BE2C (cell line): ENCODE measurements at regions not wholly inside any gene's neighbourhood (a gene's known extent, or its start where the extent isn't known, plus 50 kb on each side); places are given as distances from the start of the nearest gene placed in this dataset.

Experiments
- DNase-seq: peaks from one replicate; pipeline ENCODE4 v3.0.0-alpha.2; 2020
- H3K27me3 ChIP-seq: fragments of 250-450 bp; sonication (Bioruptor Pico); 2 replicates; pipeline ENCODE4 v1.5.1; 2020; ENCODE audit warnings: mild to moderate bottlenecking
- H3K36me3 ChIP-seq: fragments of 250-450 bp; sonication (Bioruptor Pico); 2 replicates; pipeline ENCODE4 v1.5.1; 2020; ENCODE audit warnings: mild to moderate bottlenecking
- H3K4me1 ChIP-seq: fragments of 250-450 bp; sonication (Bioruptor Pico); 2 replicates; pipeline ENCODE4 v1.5.1; 2020
- H3K4me3 ChIP-seq: 2 replicates; pipeline ENCODE4 v1.5.1; 2011; ENCODE audit warnings: low read depth, low read length
- H3K9me3 ChIP-seq: fragments of 250-450 bp; sonication (Bioruptor Pico); 2 replicates; pipeline ENCODE4 v1.5.1; 2020
- TF ChIP-seq, protein P1 (sequence below): IDR thresholded peaks from 2 replicates; pipeline ENCODE4 v1.5.1; 2012; ENCODE audit warnings: mild to moderate bottlenecking, low read depth, low read length

DNA sequence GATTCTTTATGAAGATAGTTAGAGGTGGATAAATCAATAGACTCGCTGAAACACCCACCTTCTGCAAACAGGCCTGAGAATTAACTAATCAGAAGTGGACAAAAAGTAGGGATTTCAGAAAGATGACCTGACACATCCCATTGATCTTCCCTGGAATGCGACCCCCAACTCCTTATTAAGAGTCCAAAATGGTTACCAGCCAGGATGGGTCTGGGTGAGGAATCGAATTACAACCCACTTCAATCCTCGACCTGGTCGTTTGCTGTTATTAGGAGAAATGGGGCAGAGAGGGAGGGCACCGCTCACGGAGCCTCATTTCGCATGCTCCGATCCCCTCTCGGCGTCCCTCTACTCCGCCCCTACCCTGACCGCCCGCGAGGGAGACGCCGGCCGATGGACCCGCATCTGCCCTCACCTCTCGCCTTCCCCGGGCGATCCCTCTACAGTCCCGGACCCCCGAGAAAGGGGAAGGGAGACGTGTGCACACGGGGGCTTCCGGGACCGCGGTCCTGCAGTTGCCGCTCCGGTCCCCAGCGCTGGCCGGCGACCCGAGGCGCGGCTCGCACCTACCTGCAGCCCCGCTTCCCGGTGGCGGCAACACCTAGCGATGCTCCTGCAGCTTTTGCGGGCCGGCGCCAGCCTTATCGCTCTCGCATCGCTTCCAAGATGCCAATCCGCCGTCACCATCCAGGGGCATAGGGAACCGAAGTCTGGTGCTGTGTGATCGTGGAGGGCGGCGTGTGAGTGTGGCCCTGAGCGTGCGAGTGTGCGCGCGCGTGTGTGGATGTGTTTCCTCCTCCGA is 69.3 kb upstream of the USP15 start:
- TF ChIP-seq, protein P1, sequence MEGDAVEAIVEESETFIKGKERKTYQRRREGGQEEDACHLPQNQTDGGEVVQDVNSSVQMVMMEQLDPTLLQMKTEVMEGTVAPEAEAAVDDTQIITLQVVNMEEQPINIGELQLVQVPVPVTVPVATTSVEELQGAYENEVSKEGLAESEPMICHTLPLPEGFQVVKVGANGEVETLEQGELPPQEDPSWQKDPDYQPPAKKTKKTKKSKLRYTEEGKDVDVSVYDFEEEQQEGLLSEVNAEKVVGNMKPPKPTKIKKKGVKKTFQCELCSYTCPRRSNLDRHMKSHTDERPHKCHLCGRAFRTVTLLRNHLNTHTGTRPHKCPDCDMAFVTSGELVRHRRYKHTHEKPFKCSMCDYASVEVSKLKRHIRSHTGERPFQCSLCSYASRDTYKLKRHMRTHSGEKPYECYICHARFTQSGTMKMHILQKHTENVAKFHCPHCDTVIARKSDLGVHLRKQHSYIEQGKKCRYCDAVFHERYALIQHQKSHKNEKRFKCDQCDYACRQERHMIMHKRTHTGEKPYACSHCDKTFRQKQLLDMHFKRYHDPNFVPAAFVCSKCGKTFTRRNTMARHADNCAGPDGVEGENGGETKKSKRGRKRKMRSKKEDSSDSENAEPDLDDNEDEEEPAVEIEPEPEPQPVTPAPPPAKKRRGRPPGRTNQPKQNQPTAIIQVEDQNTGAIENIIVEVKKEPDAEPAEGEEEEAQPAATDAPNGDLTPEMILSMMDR: no peak
- peaks cover 44% of the 10 kb centered on the region for H3K27me3 ChIP-seq
- H3K4me3 ChIP-seq: no peak overlapping the region
- DNase-seq: no peak
- no peaks in the 10 kb centered on the region for H3K9me3 ChIP-seq
- H3K36me3 ChIP-seq: no peaks in the 10 kb centered on the region
- H3K4me1 ChIP-seq: no peaks in the 10 kb centered on the region

DNA sequence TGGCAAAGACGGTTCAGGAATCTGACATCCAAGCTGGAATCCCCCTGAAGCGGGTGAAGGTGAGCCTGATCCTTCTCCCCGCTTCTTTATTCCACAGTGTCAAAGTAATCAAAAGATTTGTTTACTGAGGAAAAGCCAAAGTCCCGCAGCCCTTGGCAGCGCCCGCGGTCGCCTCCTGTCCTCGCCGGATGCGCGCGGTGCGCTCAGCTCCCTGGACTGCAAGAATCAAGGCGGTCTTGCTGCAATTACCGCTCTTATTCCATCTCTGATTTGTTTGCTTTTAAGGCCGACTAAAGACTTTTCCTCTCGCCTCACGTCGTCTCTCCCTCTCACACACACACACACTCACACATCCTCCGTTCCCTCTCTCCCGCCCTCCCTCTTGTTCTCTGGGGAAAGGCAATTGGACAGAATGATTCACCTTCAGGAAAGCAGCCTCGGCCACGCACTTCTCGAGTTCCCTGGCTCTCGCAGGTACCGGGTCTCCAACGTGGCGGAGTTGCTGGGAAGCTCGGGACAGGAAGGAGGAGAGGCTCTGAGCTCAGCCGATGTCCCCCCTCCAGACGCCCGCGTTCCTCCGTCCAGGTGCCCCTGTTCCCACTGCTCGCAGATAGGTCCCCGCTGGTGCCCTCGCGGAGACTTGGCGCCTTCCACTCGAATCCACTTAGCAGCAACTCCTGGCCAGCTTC is 68.6 kb upstream of the USP15 start:
- TF ChIP-seq, protein P1: no peak
- Histone ChIP-seq H3K4me3 (no peak overlapping the region), H3K36me3 (no peaks in the 10 kb centered on the region), H3K9me3 (no peaks in the 10 kb centered on the region), H3K27me3 (peaks cover 44% of the 10 kb centered on the region), H3K4me1 (no peaks in the 10 kb centered on the region)
- no peak for DNase-seq

DNA sequence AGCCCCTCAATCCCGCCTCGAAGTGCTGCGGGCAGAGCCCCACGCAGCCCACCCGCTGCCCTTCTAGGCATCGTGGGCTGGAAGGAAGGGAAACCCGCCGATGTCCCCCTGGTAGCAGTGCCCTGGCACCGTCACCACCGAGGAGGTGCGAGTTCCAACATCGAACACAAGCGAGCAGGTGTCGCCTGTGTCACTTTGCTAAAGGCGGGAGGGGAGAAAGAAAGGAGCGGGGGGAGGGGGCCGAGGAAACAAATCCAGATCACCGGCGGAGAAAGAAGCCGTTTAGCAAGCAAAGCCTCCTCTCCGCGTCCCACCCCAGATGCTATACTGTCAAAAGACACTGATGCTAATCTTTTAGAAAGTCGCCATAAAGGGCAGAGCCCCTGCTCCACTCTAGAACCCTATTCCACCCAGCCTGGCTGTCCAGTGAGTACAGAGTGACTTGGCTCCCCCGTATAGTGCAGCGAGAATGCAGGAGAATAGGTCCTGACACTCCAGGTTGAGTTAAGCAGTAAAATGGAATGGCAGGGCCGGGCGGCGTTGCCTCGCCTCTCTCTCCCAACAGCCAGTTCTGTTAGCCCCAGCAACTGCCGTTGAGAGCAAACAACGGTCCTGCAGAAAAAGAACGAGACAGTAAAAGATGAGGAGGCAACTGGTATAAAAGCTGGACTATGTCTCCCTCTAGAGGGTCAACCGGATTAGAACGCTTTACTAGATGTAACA is 67.9 kb upstream of the USP15 start:
- H3K27me3 ChIP-seq: peaks cover 44% of the 10 kb centered on the region
- H3K9me3 ChIP-seq: no peaks in the 10 kb centered on the region
- no peaks in the 10 kb centered on the region for H3K36me3 ChIP-seq
- DNase-seq: peak; percentile 57
- TF ChIP-seq, protein P1: peak; percentile 78
- H3K4me1 ChIP-seq: no peaks in the 10 kb centered on the region
- H3K4me3 ChIP-seq: no peak overlapping the region

DNA sequence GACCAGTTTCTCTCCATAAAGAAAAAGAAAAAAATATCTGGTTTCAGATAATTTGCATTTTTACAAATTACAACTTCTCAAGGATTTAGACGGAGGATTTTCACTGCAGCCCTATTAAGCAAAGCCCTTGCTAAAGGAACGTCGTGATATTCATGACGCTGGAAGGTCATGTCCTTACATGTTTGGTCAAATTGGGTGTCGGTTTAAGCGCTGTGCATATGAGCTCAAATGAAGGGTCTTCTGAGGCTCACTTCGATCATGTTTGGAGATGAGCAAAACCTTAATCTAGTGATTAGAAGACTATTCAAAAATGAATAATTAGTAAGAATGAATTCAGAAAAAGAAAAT is 67.3 kb upstream of the USP15 start:
- no peak for DNase-seq
- Histone ChIP-seq H3K36me3 (no peaks in the 10 kb centered on the region), H3K4me1 (no peaks in the 10 kb centered on the region), H3K9me3 (no peaks in the 10 kb centered on the region), H3K27me3 (peaks cover 44% of the 10 kb centered on the region), H3K4me3 (no peak overlapping the region)
- TF ChIP-seq, protein P1: no peak

DNA sequence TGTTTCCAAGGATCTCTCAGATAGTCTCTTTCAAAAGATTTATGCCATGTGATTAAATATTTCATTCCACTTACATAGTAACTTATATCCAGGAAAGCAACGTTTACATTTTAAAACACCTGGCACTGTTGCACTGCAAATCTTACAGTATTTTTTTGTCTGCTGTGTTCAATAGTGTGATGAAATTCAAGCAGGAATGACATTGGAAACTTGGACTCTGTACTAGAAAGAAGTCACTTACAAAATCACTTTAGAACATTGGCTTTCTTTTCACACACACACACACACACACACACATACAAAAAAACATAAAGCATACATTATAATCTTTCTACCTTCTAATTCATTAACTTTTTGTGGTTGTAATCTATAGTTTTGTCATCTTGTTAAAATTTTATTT is 66.2 kb upstream of the USP15 start:
- H3K4me3 ChIP-seq: no peak overlapping the region
- H3K36me3 ChIP-seq: no peaks in the 10 kb centered on the region
- peaks cover 44% of the 10 kb centered on the region for H3K27me3 ChIP-seq
- TF ChIP-seq, protein P1: no peak
- H3K4me1 ChIP-seq: no peaks in the 10 kb centered on the region
- DNase-seq: no peak
- H3K9me3 ChIP-seq: no peaks in the 10 kb centered on the region

DNA sequence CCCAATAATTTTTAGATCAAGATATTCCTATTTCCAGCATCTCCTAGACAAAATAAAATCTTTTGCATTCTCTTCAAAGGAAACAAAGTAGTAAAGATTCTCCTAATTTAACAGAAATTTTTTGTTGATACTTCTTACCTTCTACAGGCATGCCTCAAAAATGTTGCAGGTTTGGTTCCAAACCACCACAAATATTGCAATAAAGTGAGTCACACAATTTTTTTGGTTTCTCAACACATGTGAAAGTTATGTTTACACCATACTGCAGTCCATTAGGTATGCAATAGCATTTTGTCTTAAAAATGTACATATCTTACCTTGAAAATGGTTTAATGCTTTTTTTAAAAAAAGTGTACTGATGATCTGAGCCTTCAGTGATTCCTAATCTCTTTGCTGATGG is 65.6 kb upstream of the USP15 start:
- H3K9me3 ChIP-seq: no peaks in the 10 kb centered on the region
- H3K4me3 ChIP-seq: no peak overlapping the region
- no peaks in the 10 kb centered on the region for H3K4me1 ChIP-seq
- TF ChIP-seq, protein P1: no peak
- no peaks in the 10 kb centered on the region for H3K36me3 ChIP-seq
- no peak for DNase-seq
- H3K27me3 ChIP-seq: peaks cover 39% of the 10 kb centered on the region
